Adrenal gland (tissue), 9 donors: ENCODE measurements at regions not wholly inside any gene's neighbourhood (a gene's known extent, or its start where the extent isn't known, plus 50 kb on each side); places are given as distances from the start of the nearest gene placed in this dataset.

Source experiments
- DNase-seq, 7 donors: peaks; one replicate each; pipeline ENCODE4 v3.0.0-alpha.2; 2019 to 2020
- H3K27ac ChIP-seq, 5 donors: fragments of 200-600 bp; sonication (generic) in 4 of 5; 1 replicate in 3 of 5; 2 replicates in 2 of 5; pipeline versions ENCODE4 v1.5.1 to v1.8.0; 2016 to 2020; ENCODE audit warnings: mild to moderate bottlenecking in 1 of 5
- H3K27me3 ChIP-seq: fragments of 200-600 bp; 2 replicates; pipeline ENCODE4 v1.8.0; 2021
- H3K36me3 ChIP-seq, 2 donors: fragments of 200-600 bp; replicated peaks in 1 of 2; 1 replicate in 1 of 2; 2 replicates in 1 of 2; pipeline versions ENCODE4 v1.5.1 to v1.8.0; 2018 to 2022
- H3K4me1 ChIP-seq, 2 donors: fragments of 200-600 bp; replicated peaks in 1 of 2; 1 replicate in 1 of 2; 2 replicates in 1 of 2; pipeline versions ENCODE4 v1.5.1 to v1.8.0; 2018 to 2021
- H3K4me3 ChIP-seq, 4 donors: fragments of 200-600 bp; sonication (generic) in 3 of 4; one replicate each; pipeline ENCODE4 v1.5.1; 2016 to 2018
- H3K9me3 ChIP-seq, 3 donors: fragments of 200-600 bp; sonication (generic) in 1 of 3; replicated peaks in 1 of 3; 1 replicate in 2 of 3; 2 replicates in 1 of 3; pipeline versions ENCODE4 v1.5.1 to v1.8.0; 2016 to 2021
- POLR2A ChIP-seq, 2 donors: fragments of 450-650 bp; IDR thresholded peaks; one replicate each; pipeline ENCODE4 v1.6.1; 2017; ENCODE audit warnings: antibody characterized with exemption in 2 of 2, mild to moderate bottlenecking in 2 of 2, moderate library complexity in 1 of 2
- WGBS, 4 donors: extraction: QIAGEN DNeasy Blood & Tissue Kit in 2 of 4; methylation state at CpG; one replicate each; pipeline versions ENCODE4 v1.1.5 to v1.1.7; 2013 to 2017; 5-methylcytosine and 5-hydroxymethylcytosine counted together
- intact Hi-C, 2 donors: fragments of 100-400 bp; cut with DNase I; formaldehyde crosslinking; loops; one replicate each; pipeline versions ENCODE4 v1.14.1 to v1.15.0; 2022 to 2023
- TF ChIP-seq, protein P1 (sequence below), 6 experiments: fragments of 450-650 bp in 4 of 6; fragments of 200-600 bp in 2 of 6; sonication (generic) in 1 of 6; IDR thresholded peaks; 1 replicate in 5 of 6; 2 replicates in 1 of 6; pipeline versions ENCODE4 v1.5.1 to v1.8.0; 2016 to 2021; ENCODE audit warnings: antibody characterized with exemption in 6 of 6, mild to moderate bottlenecking in 2 of 6, moderate library complexity in 1 of 6
- donor health status: healthy with polysubstance abuse.
- donor health status: Bipolar disorder and iron deficiency.
- donor health status: DM: yes; HTN: yes; CAD: no.
- donor health status: DM: no; HTN: no; CAD: no.
- donor health status: DM: no; HTN: no; CAD: no.

DNA sequence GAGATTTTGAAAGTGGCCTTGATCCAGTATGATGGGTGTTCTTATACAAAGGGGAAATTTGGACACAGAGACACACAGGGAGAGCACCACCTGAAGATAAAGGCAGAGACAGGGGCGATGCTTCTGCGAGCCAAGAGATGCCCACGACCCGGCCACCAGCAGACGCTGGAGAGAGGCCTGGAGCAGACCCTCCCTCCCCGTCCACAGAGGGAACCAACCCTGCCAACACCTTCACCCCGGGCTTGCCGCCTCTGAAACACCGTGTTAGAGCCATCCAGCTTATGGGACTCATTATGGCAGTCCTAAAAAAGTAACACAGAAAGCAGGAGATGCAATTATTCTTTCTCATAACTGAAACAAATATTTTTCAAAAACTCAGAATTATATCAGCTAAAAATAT lies 303.3 kb upstream of the SHH start:
- H3K27me3 ChIP-seq, result no peaks in the 10 kb centered on the region
- TF ChIP-seq, protein P1, sequence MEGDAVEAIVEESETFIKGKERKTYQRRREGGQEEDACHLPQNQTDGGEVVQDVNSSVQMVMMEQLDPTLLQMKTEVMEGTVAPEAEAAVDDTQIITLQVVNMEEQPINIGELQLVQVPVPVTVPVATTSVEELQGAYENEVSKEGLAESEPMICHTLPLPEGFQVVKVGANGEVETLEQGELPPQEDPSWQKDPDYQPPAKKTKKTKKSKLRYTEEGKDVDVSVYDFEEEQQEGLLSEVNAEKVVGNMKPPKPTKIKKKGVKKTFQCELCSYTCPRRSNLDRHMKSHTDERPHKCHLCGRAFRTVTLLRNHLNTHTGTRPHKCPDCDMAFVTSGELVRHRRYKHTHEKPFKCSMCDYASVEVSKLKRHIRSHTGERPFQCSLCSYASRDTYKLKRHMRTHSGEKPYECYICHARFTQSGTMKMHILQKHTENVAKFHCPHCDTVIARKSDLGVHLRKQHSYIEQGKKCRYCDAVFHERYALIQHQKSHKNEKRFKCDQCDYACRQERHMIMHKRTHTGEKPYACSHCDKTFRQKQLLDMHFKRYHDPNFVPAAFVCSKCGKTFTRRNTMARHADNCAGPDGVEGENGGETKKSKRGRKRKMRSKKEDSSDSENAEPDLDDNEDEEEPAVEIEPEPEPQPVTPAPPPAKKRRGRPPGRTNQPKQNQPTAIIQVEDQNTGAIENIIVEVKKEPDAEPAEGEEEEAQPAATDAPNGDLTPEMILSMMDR (IDR thresholded peaks at IDR 0.05), result no peak
- no peak for TF ChIP-seq POLR2A (IDR thresholded peaks at IDR 0.05)
- no peak for DNase-seq
- no peak overlapping the region for H3K27ac ChIP-seq
- WGBS, 4 donors, result 92 to 96% (median 94%) methylated on average over 9 of the region's 9 CpGs
- H3K4me3 ChIP-seq, result no peak overlapping the region
- H3K9me3 ChIP-seq, result no peaks in the 10 kb centered on the region
- H3K4me1 ChIP-seq, result peaks cover 13 to 25% of the 10 kb centered on the region in 2 donors
- intact Hi-C loops, result no loop called here
- H3K36me3 ChIP-seq, result no peaks in the 10 kb centered on the region

DNA sequence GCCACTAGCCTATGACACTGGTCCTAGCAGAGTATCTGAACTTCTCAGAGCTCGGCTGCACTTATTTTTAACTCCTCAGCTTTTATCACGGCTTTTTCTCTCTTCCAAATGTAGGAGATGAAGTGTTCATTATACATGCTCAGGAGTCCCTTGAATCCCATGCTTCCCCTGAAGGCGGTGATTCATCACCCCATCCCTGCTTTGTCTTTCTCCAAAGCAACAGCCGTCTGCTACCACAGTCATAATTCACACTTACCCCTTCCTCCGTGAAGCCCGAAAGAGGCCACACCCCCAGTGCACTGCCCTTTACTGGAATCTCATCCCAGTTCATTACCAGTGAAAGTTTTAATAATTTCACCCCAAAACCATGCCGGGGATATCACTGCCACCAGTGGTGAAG lies 301.5 kb upstream of the SHH start:
- Histone ChIP-seq H3K4me1 (peaks cover 13 to 20% of the 10 kb centered on the region in 2 donors), H3K9me3 (no peaks in the 10 kb centered on the region), H3K4me3 (no peak overlapping the region), H3K36me3 (no peaks in the 10 kb centered on the region), H3K27ac (no peak overlapping the region), H3K27me3 (no peaks in the 10 kb centered on the region)
- TF ChIP-seq, protein P1 (IDR thresholded peaks at IDR 0.05), result no peak
- no peak for TF ChIP-seq POLR2A (IDR thresholded peaks at IDR 0.05)
- intact Hi-C loops, result no loop called here
- 73 to 79% (median 77%) methylated on average over 7 of the region's 7 CpGs for WGBS, 4 donors
- DNase-seq, result no peak

DNA sequence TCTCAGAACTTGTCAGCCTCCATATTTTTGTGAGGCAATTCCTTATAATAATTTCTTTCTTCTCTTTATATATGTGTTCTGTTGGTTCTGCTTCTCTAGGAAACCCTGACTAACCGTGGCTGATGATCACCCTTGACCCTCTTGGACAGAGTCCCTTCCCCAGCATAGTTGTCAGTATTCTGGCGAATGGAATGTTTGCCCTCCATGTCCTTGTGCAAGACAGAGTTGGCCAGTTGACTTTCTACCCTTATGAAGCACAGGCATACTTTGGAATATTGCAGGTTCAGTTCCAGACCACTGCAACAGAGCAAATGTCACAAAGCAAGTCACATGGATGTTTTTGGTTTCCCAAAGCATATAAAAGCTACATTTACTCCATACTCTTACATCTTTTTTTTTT lies 297.7 kb upstream of the SHH start:
- TF ChIP-seq, protein P1 (IDR thresholded peaks at IDR 0.05), result no peak
- no peak for TF ChIP-seq POLR2A (IDR thresholded peaks at IDR 0.05)

DNA sequence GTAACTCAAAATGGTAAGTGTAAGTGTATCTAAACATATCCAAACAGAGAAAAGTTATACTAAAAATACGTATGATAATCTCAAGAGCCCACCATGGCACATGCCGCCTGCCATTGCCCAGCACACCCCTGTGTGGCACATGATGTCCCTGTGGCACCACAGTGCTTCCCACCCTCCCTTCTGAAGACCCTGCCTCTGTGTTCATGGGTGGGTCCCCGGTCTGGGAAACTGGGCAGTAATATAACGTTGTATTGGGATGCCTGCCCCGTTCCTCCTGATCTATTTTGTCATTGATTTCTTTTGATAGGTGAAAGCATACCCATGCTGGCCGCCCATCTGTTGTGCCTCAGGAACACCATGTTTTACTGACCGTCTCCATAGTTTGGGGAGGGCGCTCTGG lies 296.8 kb upstream of the SHH start:
- Histone ChIP-seq H3K9me3 (no peaks in the 10 kb centered on the region), H3K4me3 (no peak overlapping the region), H3K27ac (no peak overlapping the region), H3K4me1 (peaks cover 8 to 12% of the 10 kb centered on the region in 2 donors), H3K36me3 (no peaks in the 10 kb centered on the region), H3K27me3 (no peaks in the 10 kb centered on the region)
- TF ChIP-seq POLR2A (IDR thresholded peaks at IDR 0.05), result no peak
- TF ChIP-seq, protein P1 (IDR thresholded peaks at IDR 0.05), result no peak
- no peak for DNase-seq
- WGBS, 4 donors, result 91 to 98% (median 95%) methylated on average over 8 of the region's 8 CpGs
- intact Hi-C loops, result no loop called here

More for the DNA sequence above, 297.7 kb upstream of the SHH start:
- H3K27me3 ChIP-seq, result no peaks in the 10 kb centered on the region
- no peak for DNase-seq
- peaks cover 8 to 12% of the 10 kb centered on the region in 2 donors for H3K4me1 ChIP-seq
- WGBS, 4 donors, result 31 to 45% (median 38%) methylated on average over 2 of the region's 2 CpGs
- no peaks in the 10 kb centered on the region for H3K9me3 ChIP-seq
- no peak overlapping the region for H3K4me3 ChIP-seq
- H3K27ac ChIP-seq, result no peak overlapping the region
- intact Hi-C loops, result no loop called here
- no peaks in the 10 kb centered on the region for H3K36me3 ChIP-seq
